Neural cell (in vitro differentiated cells): ENCODE measurements at regions not wholly inside any gene's neighbourhood (a gene's known extent, or its start where the extent isn't known, plus 50 kb on each side); places are given as distances from the start of the nearest gene placed in this dataset.

Experiments used
- CTCF ChIP-seq: fragments of 450-650 bp; IDR thresholded peaks from 2 replicates; pipeline ENCODE4 v1.5.1; 2014; ENCODE audit warnings: antibody characterized with exemption, mild to moderate bottlenecking, moderate library complexity; ENCODE audit not compliant: poor library complexity, severe bottlenecking
- EP300 ChIP-seq: fragments of 450-650 bp; conservative IDR thresholded peaks from 2 replicates; pipeline ENCODE4 v1.6.1; 2014; ENCODE audit warnings: antibody characterized with exemption, mild to moderate bottlenecking, moderate library complexity; ENCODE audit not compliant: poor library complexity, severe bottlenecking
- EZH2 ChIP-seq: fragments of 200-600, 300-800 bp; shearing (Covaris generic), sonication (generic); IDR thresholded peaks from 2 replicates; pipeline ENCODE4 v1.6.1; 2014; ENCODE audit warnings: antibody characterized with exemption, low read length, borderline replicate concordance, mild to moderate bottlenecking; ENCODE audit not compliant: insufficient read depth, poor library complexity, severe bottlenecking
- MXI1 ChIP-seq: fragments of 450-650 bp; conservative IDR thresholded peaks from 2 replicates; pipeline ENCODE4 v1.6.1; 2014; ENCODE audit warnings: antibody characterized with exemption, mild to moderate bottlenecking; ENCODE audit not compliant: poor library complexity, severe bottlenecking
- POLR2AphosphoS5 ChIP-seq: IDR thresholded peaks from 2 replicates; pipeline ENCODE4 v1.6.1; 2012
- RAD21 ChIP-seq: fragments of 450-650 bp; conservative IDR thresholded peaks from 2 replicates; pipeline ENCODE4 v1.6.1; 2014; ENCODE audit warnings: antibody characterized with exemption, mild to moderate bottlenecking, moderate library complexity
- REST ChIP-seq: IDR thresholded peaks from 2 replicates; pipeline ENCODE4 v1.6.1; 2012; ENCODE audit warnings: borderline replicate concordance
- SMC3 ChIP-seq: fragments of 450-650 bp; conservative IDR thresholded peaks from 2 replicates; pipeline ENCODE4 v1.6.1; 2014; ENCODE audit warnings: antibody characterized with exemption, mild to moderate bottlenecking, moderate library complexity; ENCODE audit not compliant: poor library complexity
- TAF1 ChIP-seq: IDR thresholded peaks from 2 replicates; pipeline ENCODE4 v1.6.1; 2012; ENCODE audit warnings: low read depth

GRCh38 chr2:226579519-226579918 is 220.1 kb downstream of the IRS1 start:
- TF ChIP-seq CTCF (no peak), EP300 (no peak), TAF1 (no peak), POLR2AphosphoS5 (no peak), RAD21 (no peak), REST (no peak), EZH2 (no peak), MXI1 (no peak), SMC3 (no peak)
